ENCODE measurements at regions not wholly inside any gene's neighbourhood (a gene's known extent, or its start where the extent isn't known, plus 50 kb on each side); places are given as distances from the start of the nearest gene placed in this dataset.

DNA sequence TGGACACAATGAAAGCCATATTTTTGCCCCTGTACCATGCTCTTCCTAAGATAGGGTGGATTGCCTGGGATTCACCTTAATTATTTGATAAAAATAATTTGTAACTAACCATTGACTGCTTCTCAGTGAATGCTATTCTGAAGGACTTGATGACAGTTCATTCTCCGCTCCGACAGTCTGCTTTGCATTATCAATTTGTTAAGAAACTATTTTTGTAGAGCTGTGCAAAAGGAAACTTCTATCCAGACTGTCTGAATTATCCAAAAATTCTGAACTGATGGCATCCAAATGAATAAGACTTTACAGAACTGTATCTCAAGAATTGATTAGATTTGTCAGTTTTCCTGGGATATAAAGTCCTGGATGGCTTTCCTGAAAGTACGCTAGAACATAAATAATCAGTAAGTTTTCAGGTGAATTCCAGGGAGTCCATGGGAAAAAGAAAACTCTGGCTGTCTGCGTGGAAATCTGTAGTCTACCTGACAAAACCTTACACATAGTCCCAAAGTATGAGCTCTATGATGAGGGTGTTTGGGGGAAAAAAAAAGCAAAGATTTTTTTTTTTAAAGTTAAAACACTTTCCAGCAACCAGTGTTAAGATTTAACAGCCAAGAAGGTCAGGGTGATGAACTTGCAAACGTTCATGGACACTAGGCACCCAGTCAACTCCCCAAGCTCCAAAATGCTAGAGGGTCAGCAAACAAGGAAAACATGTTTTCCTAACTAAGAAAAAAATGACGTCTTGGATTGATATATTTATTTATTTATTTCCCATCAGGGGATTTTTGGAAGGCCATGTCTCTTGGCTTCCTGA lies 291.1 kb upstream of the TBX3 start:
- ATAC-seq (no peak), DNase-seq (no peak)
- Mint-ChIP-seq H3K4me1 (ENCODE audit: low read depth) (no peaks in the 10 kb centered on the region), H3K4me3 (no peak overlapping the region), H3K27me3 (ENCODE audit: low read depth) (no peaks in the 10 kb centered on the region), H3K9me3 (peaks cover 12% of the 10 kb centered on the region), H3K36me3 (ENCODE audit: insufficient read depth) (no peaks in the 10 kb centered on the region)

- Mint-ChIP-seq H3K9me3 (peaks cover 8% of the 10 kb centered on the region), H3K36me3 (ENCODE audit: insufficient read depth) (no peaks in the 10 kb centered on the region), H3K4me1 (ENCODE audit: low read depth) (no peaks in the 10 kb centered on the region), H3K27me3 (ENCODE audit: low read depth) (no peaks in the 10 kb centered on the region), H3K4me3 (no peak overlapping the region)
- ATAC-seq: no peak
- no peak for DNase-seq
These were observed 290.4 kb upstream of the TBX3 start for GRCh38 chr12:114974333-114974732.

GRCh38 chr12:114968727-114969126 lies 284.8 kb upstream of the TBX3 start:
- no peaks in the 10 kb centered on the region for H3K4me1 Mint-ChIP-seq (ENCODE audit: low read depth)
- H3K36me3 Mint-ChIP-seq (ENCODE audit: insufficient read depth): no peaks in the 10 kb centered on the region
- ATAC-seq (no peak), DNase-seq (no peak)
- H3K9me3 Mint-ChIP-seq: peaks cover 2% of the 10 kb centered on the region
- H3K4me3 Mint-ChIP-seq: no peak overlapping the region
- no peaks in the 10 kb centered on the region for H3K27me3 Mint-ChIP-seq (ENCODE audit: low read depth)

GRCh38 chr12:114967151-114967550 lies 283.2 kb upstream of the TBX3 start:
- Mint-ChIP-seq H3K4me3 (no peak overlapping the region), H3K36me3 (ENCODE audit: insufficient read depth) (no peaks in the 10 kb centered on the region), H3K27me3 (ENCODE audit: low read depth) (no peaks in the 10 kb centered on the region), H3K9me3 (peaks cover 2% of the 10 kb centered on the region), H3K4me1 (ENCODE audit: low read depth) (no peaks in the 10 kb centered on the region)
- ATAC-seq: no peak
- DNase-seq: no peak

DNA sequence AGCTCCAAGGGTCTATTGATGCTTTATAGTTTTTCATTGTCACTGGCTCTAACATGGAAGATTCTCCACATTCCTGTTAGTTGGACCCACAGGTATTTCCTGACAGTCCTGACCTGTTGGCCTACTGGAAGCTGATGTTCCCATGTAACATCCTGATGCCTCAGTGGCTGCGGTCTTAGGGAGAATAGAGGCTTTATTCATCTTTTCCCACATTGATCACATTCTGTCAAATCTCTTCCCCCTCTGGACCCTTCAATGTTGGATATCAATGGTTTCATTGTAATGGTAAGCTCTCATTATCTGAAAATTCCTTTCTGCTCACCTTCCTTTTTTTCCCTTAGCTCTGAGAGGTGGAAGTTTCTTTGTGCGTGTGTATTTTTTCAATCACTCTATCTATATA lies 280.9 kb upstream of the TBX3 start:
- Mint-ChIP-seq H3K4me3 (no peak overlapping the region), H3K27me3 (ENCODE audit: low read depth) (no peaks in the 10 kb centered on the region), H3K36me3 (ENCODE audit: insufficient read depth) (no peaks in the 10 kb centered on the region), H3K4me1 (ENCODE audit: low read depth) (no peaks in the 10 kb centered on the region), H3K9me3 (peaks cover 8% of the 10 kb centered on the region)
- ATAC-seq (no peak), DNase-seq (no peak)

DNA sequence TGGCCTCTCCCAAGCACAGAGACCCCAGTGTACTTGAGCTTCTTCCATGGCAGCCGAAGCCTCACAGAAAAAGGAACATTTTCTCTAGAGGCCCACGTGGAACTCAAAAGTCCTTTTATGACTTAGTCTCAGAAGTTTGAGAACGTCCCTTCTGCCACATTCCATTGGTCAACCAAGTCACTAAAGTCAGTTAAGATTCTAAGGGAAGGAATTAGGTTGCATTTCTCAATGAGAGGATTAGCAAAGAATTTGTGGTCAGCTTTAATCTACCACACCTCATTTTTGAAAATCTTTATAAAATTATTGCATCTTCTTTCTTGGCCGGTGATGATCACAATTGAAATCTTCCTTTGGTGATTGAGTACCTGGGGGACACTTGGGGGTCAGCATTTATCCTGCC lies 279.9 kb upstream of the TBX3 start:
- H3K4me1 Mint-ChIP-seq (ENCODE audit: low read depth): no peaks in the 10 kb centered on the region
- no peaks in the 10 kb centered on the region for H3K36me3 Mint-ChIP-seq (ENCODE audit: insufficient read depth)
- no peaks in the 10 kb centered on the region for H3K27me3 Mint-ChIP-seq (ENCODE audit: low read depth)
- no peak overlapping the region for H3K4me3 Mint-ChIP-seq
- peaks cover 8% of the 10 kb centered on the region for H3K9me3 Mint-ChIP-seq
- no peak for DNase-seq
- ATAC-seq: no peak

DNA sequence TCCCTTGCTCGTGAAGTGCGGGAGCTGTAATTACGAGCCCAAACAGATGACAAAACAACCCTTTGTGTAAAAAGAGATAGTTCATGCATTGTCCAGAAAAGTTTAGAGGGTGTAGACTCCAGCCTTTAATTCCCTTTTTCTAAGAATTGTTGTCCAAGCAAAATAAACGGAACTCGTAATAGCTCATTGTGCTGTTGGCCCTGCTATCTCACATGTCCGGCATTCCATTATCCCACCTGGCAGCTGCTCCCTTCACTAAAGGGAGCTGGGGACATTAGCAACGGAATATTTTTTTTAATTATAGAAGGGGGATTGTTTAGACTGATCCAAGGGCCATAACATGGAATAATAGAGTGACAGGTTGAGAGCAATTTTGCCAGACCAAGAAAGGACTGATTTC lies 277.5 kb upstream of the TBX3 start:
- no peak for DNase-seq
- Mint-ChIP-seq H3K4me3 (no peak overlapping the region), H3K4me1 (ENCODE audit: low read depth) (no peaks in the 10 kb centered on the region), H3K36me3 (ENCODE audit: insufficient read depth) (no peaks in the 10 kb centered on the region), H3K9me3 (peaks cover 8% of the 10 kb centered on the region), H3K27me3 (ENCODE audit: low read depth) (no peaks in the 10 kb centered on the region)
- ATAC-seq: no peak

- no peaks in the 10 kb centered on the region for H3K27me3 Mint-ChIP-seq (ENCODE audit: low read depth)
- no peak overlapping the region for H3K4me3 Mint-ChIP-seq
- no peak for DNase-seq
- H3K9me3 Mint-ChIP-seq: peaks cover 5% of the 10 kb centered on the region
- no peaks in the 10 kb centered on the region for H3K4me1 Mint-ChIP-seq (ENCODE audit: low read depth)
- H3K36me3 Mint-ChIP-seq (ENCODE audit: insufficient read depth): no peaks in the 10 kb centered on the region
- no peak for ATAC-seq
These were observed 274.6 kb upstream of the TBX3 start for GRCh38 chr12:114958538-114958937.

DNA sequence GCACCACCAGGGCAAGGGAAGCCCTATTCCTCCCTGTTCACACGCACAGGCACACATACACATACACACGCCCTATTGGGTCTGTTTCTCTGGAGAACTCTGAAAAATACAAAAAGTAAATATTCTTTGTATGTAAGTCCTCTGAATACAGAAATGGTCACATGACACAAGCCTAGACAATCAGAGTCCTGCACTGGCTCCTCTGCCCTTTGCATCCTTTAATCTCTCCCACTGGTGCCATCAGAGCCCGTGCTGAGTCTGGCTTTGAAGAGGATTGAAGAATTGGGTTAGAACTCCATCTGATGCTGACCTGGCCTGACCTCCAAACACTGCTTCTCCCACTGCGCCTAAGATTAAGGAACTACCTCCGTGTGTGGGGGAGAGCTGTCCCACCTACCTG lies 273.2 kb upstream of the TBX3 start:
- Mint-ChIP-seq H3K4me3 (no peak overlapping the region), H3K27me3 (ENCODE audit: low read depth) (no peaks in the 10 kb centered on the region), H3K9me3 (peaks cover 5% of the 10 kb centered on the region), H3K36me3 (ENCODE audit: insufficient read depth) (no peaks in the 10 kb centered on the region), H3K4me1 (ENCODE audit: low read depth) (no peaks in the 10 kb centered on the region)
- ATAC-seq: no peak
- DNase-seq: no peak

- no peaks in the 10 kb centered on the region for H3K9me3 Mint-ChIP-seq
- no peak for ATAC-seq
- no peak overlapping the region for H3K4me3 Mint-ChIP-seq
- no peaks in the 10 kb centered on the region for H3K27me3 Mint-ChIP-seq (ENCODE audit: low read depth)
- H3K4me1 Mint-ChIP-seq (ENCODE audit: low read depth): no peaks in the 10 kb centered on the region
- DNase-seq: no peak
- no peaks in the 10 kb centered on the region for H3K36me3 Mint-ChIP-seq (ENCODE audit: insufficient read depth)
These were observed 271.5 kb upstream of the TBX3 start for GRCh38 chr12:114955414-114956014.

DNA sequence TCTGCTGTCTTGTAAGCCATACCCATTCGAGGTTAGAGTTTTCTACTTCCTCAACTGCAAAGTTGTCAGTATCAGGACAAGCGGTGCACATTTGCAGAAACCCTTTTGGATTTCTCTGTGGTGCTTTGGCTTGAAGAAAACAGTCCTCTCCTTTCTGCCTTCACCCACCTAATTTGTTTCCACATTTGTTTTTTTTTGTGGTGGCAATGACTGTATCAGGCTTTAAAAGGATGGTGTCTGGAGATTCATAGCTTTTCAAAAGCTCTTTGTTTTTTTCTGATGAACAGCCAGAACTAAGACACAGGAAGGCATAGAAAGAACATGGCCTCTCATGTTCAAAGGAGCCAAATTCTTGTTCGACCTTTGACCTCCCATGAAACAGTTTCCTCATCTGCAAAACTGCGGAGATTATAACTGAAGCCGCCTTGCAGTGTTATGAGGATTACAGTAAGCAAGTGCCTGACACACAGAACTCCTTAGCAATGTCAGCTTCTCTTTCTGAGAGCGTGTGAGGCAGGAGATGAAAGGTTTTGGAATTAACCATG lies 270.6 kb upstream of the TBX3 start:
- Mint-ChIP-seq H3K36me3 (ENCODE audit: insufficient read depth) (no peaks in the 10 kb centered on the region), H3K27me3 (ENCODE audit: low read depth) (no peaks in the 10 kb centered on the region), H3K9me3 (no peaks in the 10 kb centered on the region), H3K4me1 (ENCODE audit: low read depth) (no peaks in the 10 kb centered on the region), H3K4me3 (no peak overlapping the region)
- DNase-seq: no peak
- ATAC-seq: no peak

DNA sequence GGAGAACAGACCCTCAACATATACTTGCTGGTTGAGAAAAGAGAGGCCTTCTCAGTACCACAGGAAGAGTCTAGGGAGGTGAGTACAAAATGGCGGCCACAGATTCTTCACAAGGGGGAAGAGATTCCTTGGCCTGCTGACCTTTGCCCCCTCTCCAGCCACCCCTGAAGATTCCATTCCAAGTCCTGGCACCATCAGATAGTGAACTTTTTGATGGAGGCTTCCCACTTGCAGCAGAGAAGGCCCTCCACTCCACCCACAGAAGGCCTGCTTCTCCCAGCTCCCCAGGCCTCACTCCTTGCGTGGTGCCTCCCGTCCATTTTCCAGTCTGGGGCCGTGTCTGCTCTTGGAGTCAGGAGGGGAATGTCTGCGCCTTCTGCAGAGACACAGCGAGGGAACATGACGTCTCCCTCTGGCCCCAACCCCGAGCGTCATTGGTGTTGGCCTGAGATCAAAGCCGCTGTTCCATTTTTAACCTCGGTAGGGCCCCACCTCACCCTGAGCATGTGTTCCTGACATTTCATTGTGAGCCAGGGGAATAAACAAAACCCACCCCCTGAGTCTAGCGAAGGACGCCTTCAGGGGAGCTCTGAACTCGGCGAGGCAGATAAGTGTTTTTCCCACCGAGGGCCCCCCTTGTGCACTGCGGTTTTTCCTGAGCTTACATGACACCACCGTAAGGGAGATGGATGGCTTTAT lies 268.7 kb upstream of the TBX3 start:
- H3K4me1 Mint-ChIP-seq (ENCODE audit: low read depth): no peaks in the 10 kb centered on the region
- H3K4me3 Mint-ChIP-seq: no peak overlapping the region
- H3K36me3 Mint-ChIP-seq (ENCODE audit: insufficient read depth): no peaks in the 10 kb centered on the region
- no peak for ATAC-seq
- no peaks in the 10 kb centered on the region for H3K9me3 Mint-ChIP-seq
- no peak for DNase-seq
- H3K27me3 Mint-ChIP-seq (ENCODE audit: low read depth): no peaks in the 10 kb centered on the region

DNA sequence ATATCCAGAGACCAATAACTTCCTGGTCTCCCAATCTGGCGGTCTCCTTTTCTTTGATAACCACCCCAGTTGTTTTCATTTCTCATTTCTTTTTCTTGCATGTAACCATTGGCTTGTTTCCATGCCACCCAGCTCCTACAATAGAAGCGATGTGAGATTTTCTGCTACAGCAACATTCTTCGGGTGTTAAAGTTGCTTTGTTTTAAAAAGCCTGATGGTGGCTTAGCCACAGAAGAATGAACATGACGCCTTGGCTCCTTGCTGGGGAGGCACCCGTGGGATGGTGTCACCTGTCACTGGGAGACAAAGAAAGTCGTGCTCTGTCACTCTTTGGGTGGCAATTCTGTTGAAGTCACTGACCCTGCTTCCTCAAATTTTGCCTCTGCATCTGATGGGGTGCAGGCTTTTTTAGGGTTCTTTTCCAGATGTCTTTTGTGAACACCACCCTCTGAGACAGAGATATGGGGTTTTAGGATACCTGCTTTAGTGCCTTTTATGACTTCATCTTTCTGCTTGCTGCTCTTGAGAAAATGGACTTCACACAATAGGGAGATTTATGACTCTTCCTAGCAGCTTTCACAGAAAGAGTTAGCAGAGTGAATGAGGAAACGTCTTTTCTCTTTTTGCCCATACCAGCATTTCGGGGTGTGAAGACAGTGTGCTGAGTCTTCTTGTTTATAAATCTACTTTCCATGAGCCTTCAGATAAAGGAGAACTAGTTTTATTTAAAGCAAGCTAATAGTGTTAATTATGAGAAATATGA lies 265.3 kb upstream of the TBX3 start:
- no peak for DNase-seq
- H3K36me3 Mint-ChIP-seq (ENCODE audit: insufficient read depth): no peaks in the 10 kb centered on the region
- H3K9me3 Mint-ChIP-seq: no peaks in the 10 kb centered on the region
- ATAC-seq: no peak
- H3K27me3 Mint-ChIP-seq (ENCODE audit: low read depth): no peaks in the 10 kb centered on the region
- no peaks in the 10 kb centered on the region for H3K4me1 Mint-ChIP-seq (ENCODE audit: low read depth)
- H3K4me3 Mint-ChIP-seq: no peak overlapping the region

DNA sequence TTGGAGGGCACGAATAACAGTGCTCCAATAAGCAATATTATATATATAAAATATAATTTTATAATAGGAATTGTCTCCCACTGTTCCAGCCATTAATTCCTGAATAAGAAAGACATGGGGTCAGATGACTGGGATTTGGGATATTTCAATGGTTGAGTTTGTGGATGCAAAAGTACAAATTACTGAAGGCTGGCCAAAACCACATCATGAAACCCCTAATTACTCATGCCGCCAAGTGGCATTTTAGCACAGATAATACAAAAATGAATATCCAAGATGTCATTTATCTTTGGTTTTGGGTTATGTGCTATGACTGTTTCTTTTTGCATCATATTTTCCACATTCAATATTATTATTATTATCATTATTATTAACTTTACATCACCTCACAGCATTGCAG lies 261.4 kb upstream of the TBX3 start:
- no peak for ATAC-seq
- Mint-ChIP-seq H3K27me3 (ENCODE audit: low read depth) (no peaks in the 10 kb centered on the region), H3K4me3 (no peak overlapping the region), H3K9me3 (peaks cover 6% of the 10 kb centered on the region), H3K36me3 (ENCODE audit: insufficient read depth) (no peaks in the 10 kb centered on the region), H3K4me1 (ENCODE audit: low read depth) (no peaks in the 10 kb centered on the region)
- DNase-seq: no peak
